GM21381 (cell line): ENCODE measurements at regions not wholly inside any gene's neighbourhood (a gene's known extent, or its start where the extent isn't known, plus 50 kb on each side); places are given as distances from the start of the nearest gene placed in this dataset.

Experiments
- ATAC-seq: cut with Tn5 transposase; IDR thresholded peaks from one replicate; pipeline ENCODE4 v1.9.1; 2021; ENCODE audit warnings: mild to moderate bottlenecking, moderate library complexity; ENCODE audit not compliant: unreplicated experiment

GRCh38 chr17:34107019-34107418 lies 148.1 kb upstream of the CCL2 start:
- ATAC-seq: no peak

GRCh38 chr17:34110315-34110714 lies 144.8 kb upstream of the CCL2 start:
- no peak for ATAC-seq

- no peak for ATAC-seq
These were observed 142.0 kb upstream of the CCL2 start for GRCh38 chr17:34113089-34113488.

DNA sequence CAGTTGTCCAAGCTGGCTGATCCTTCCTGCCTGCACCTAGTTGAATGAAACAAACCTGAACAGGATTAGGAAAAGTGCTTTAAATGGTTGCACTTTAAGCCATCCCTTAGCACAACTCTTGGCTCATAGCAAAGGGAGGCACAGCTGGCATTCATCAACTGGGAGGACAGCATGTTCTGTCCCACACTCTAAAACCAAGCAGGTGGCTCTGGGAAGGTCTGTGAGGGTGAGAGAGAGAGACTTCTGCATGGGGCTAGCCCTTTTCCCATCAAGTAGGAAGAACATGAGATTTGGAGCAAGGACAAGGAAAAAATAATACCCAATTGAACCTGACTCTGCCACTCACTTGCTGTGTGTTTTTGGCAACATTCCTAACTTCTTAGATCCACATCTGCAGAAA lies 140.9 kb upstream of the CCL2 start:
- ATAC-seq: no peak

GRCh38 chr17:34116306-34116705 lies 138.8 kb upstream of the CCL2 start:
- ATAC-seq: no peak

- ATAC-seq: no peak
These were observed 137.8 kb upstream of the CCL2 start for GRCh38 chr17:34117332-34117731.

GRCh38 chr17:34117811-34118210 lies 137.3 kb upstream of the CCL2 start:
- no peak for ATAC-seq

DNA sequence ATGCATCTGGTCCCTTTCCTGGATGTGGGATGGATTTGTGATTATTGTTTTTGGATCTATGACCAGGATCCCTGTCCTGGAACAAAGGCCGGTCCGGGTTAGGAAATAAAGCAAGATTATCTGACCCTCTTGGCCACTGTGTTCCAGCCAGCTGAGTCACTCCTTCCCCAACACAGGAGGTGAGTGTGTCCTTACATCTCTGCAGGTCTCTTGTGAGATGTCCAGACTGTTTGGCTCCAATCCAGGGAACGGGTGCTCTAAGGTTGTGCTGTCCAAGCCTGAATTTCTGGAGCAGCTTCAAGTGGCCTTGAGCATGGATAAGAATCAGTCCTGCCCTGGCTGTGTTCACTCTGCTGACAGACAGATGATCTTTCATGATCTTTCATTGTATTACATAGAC lies 136.5 kb upstream of the CCL2 start:
- ATAC-seq: no peak

DNA sequence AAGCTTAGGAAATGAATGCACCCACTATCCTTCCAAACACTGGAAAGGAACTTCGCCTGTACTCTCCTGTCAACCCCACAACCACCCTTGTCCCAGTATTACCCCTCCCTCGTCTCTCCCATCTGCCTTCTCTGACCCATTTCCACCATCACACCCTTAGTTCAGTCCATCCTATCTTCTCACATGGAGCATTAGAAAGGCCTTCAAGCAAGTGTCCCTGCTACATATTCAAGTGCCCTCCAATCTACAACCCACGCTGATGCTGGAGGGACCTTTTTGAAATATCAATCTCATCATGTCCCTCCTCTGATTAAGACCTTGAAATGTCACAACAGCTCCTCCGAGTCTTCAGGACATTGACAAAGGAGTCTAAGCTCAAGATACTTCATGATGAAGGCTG lies 133.8 kb upstream of the CCL2 start:
- ATAC-seq: no peak

DNA sequence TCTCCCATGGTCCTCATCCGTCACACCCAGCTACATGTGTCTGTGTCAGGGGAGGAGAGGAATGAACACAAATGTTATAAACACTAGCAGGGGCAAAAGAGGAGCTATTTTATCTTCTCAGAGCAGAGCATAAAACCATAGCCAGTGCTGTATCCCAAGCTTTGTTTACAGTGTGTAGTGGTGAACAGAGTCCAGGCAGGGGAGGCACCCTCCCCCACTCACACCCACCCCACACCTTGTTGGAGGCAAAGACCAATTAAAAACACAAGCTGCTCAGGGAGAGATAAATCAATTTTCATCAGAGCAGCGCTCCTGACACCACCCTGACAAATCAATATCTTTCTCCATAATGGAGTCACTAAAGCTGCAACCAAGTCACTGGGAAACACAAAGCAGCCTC lies 132.6 kb upstream of the CCL2 start:
- ATAC-seq: no peak

GRCh38 chr17:34125010-34125409 lies 130.1 kb upstream of the CCL2 start:
- no peak for ATAC-seq

DNA sequence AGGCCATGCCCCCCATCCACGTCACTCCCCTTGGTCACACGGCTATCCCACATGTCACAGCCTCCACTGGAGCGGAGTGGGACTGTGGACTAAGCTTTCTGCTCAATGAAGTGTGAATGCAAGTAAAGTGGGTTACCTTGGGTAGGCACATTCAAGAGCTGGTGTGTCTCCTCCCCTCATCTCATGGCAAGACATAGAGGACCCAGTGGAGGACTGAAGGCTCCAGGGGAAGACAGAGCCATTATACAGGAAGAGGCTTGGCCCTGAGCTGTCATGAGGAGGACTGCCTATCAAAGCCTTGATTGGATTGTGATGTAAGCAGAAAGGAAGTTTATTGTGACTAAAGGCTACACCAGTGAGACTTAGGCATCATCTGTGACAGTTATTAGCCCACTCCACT lies 129.2 kb upstream of the CCL2 start:
- no peak for ATAC-seq

DNA sequence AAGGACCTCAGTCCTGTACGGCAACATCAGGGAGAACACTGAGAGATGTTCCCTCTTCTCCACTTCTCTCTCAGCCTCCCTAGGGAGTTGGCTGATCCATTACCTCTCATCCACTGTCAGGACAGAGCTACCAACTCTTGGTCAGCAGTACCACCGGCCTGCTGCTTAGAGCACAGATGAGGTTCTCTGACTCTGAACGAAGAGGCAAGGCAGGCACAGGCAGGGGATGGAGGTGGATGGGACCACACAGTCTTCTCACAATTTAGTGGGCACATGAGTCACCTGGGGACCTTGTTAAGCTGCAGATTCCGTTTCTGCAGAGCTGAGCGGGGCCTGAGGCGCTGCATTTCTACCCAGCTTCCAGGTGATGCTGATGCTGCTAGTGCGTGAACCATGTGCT lies 128.6 kb upstream of the CCL2 start:
- no peak for ATAC-seq

- ATAC-seq: no peak
These were observed 128.1 kb upstream of the CCL2 start for GRCh38 chr17:34126965-34127364.

DNA sequence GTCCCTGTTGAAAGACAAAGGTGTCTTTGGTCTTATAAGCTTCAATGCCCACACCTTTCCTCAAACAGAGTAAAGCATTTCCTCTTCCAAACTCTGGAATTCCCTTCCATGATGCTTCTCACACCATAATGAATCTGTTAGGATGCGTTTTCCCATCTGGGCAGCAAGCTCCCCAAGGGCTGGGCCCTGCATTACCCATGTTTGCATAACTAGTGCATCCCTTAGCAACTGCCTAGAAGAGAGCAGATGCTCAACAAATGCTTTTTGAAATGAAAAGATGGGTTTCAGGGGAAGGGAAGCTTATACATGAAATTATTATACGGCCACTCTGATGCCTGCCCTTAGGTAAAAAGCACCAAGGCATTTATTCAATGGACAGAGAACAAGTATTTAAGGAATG lies 124.5 kb upstream of the CCL2 start:
- no peak for ATAC-seq

DNA sequence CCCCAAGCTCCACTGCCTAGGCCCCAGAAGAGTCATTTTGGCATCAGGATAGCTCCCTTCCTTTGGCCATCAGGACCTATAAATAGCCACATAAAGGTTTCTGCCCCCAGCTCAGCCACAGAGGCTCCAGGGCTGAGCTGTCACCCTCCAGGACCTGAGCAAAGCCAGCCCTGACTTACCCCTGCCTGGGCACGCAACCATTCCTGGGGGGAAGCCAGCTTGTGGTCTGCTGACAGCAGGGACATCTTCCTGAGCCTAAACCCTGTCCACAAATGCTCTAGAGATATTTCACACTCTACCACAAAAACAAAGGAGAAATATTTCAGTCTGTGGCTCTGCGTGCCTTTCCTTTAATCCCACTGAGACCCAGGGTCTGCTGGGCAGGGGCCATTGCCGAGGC lies 123.7 kb upstream of the CCL2 start:
- no peak for ATAC-seq

- no peak for ATAC-seq
These were observed 121.7 kb upstream of the CCL2 start for GRCh38 chr17:34133350-34133749.

DNA sequence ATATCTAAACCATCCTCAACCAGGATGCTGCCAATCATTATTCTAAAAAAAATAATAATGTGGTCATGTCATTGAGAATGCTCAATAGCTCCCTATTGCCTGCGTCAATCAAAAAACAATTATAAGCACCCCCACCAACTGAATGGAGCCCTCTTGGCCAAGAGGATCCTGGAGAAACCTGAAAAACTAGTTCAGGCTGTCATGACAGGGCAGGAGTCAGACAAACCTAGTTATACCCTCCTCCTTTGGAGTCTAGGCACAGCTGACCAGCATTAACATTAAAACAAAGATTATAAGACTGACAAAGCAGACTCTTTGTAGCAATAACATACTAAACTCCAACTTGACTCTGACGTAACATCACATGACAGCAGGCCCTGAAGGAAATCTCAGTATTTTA lies 119.2 kb upstream of the CCL2 start:
- ATAC-seq: no peak

- no peak for ATAC-seq
These were observed 115.1 kb upstream of the CCL2 start for GRCh38 chr17:34140006-34140405.

DNA sequence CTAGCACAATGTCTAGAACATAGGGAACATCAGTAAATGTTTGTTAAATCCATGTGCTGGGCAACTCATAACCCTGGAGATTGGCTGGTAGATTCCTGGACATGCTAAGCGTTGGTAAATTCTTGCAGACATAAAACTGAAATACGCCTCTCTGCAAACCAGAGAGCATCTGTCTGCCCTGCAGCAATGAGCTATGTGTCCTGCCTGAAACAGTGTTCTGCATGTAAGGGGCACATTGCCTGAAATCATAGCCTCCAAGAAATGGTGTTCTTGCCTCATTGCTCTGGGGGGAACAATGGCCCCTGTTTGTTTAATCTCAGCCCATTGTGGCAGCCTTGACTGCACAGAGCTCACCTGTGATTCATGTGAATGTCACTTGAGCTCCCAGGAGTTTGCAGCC lies 113.5 kb upstream of the CCL2 start:
- no peak for ATAC-seq

- no peak for ATAC-seq
These were observed 111.7 kb upstream of the CCL2 start for GRCh38 chr17:34143430-34143829.

- ATAC-seq: no peak
These were observed 108.5 kb upstream of the CCL2 start for GRCh38 chr17:34146440-34147043.

GRCh38 chr17:34151102-34151501 lies 104.0 kb upstream of the CCL2 start:
- ATAC-seq: no peak

DNA sequence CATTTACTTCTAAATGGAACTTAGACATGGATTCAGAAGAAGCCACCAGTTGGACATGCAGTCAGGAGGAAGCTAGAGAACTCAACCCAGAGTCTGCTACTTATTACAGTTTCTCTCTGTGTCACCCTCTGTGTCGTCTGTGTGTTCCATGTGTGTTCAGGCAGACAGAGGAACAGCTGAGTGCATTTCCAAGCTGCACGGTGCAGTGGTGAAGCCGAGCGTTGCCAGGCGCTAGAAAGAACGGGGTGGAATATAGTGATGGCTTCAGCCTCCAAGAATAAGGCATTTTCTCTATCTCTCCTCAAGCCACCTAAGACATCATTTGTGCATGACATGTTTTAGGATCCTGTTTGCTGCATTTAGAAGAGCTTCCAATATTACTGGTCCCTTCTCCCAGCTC lies 101.1 kb upstream of the CCL2 start:
- no peak for ATAC-seq
